GM19395 (cell line): ENCODE measurements at regions not wholly inside any gene's neighbourhood (a gene's known extent, or its start where the extent isn't known, plus 50 kb on each side); places are given as distances from the start of the nearest gene placed in this dataset.

ENCODE experiments used
- ATAC-seq: cut with Tn5 transposase; IDR thresholded peaks from one replicate; pipeline ENCODE4 v1.9.1; 2021; ENCODE audit warnings: mild to moderate bottlenecking, moderate library complexity; ENCODE audit not compliant: unreplicated experiment

- no peak for ATAC-seq
These were observed 301.9 kb upstream of the ZC3H12C start for GRCh38 chr11:109791337-109791736.

- no peak for ATAC-seq
These were observed 298.7 kb upstream of the ZC3H12C start for GRCh38 chr11:109794501-109794900.

- no peak for ATAC-seq
These were observed 298.0 kb upstream of the ZC3H12C start for GRCh38 chr11:109795234-109795633.

- ATAC-seq = no peak
These were observed 296.9 kb upstream of the ZC3H12C start for GRCh38 chr11:109796253-109796652.

GRCh38 chr11:109798521-109798920 lies 294.7 kb upstream of the ZC3H12C start:
- ATAC-seq = no peak

- ATAC-seq = no peak
These were observed 293.6 kb upstream of the ZC3H12C start for GRCh38 chr11:109799604-109800003.

- no peak for ATAC-seq
These were observed 288.3 kb upstream of the ZC3H12C start for GRCh38 chr11:109804911-109805310.

GRCh38 chr11:109806205-109806604 lies 287.0 kb upstream of the ZC3H12C start:
- no peak for ATAC-seq

- ATAC-seq = no peak
These were observed 284.6 kb upstream of the ZC3H12C start for GRCh38 chr11:109808569-109808968.

- no peak for ATAC-seq
These were observed 278.4 kb upstream of the ZC3H12C start for GRCh38 chr11:109814824-109815223.

GRCh38 chr11:109815500-109816150 lies 277.6 kb upstream of the ZC3H12C start:
- ATAC-seq = no peak

- no peak for ATAC-seq
These were observed 274.9 kb upstream of the ZC3H12C start for GRCh38 chr11:109818290-109818689.

GRCh38 chr11:109819410-109819809 lies 273.8 kb upstream of the ZC3H12C start:
- no peak for ATAC-seq

- no peak for ATAC-seq
These were observed 271.7 kb upstream of the ZC3H12C start for GRCh38 chr11:109821511-109821910.

- ATAC-seq = no peak
These were observed 270.6 kb upstream of the ZC3H12C start for GRCh38 chr11:109822436-109823102.

- no peak for ATAC-seq
These were observed 264.8 kb upstream of the ZC3H12C start for GRCh38 chr11:109828387-109828786.

GRCh38 chr11:109838026-109838425 lies 255.2 kb upstream of the ZC3H12C start:
- ATAC-seq = no peak

- ATAC-seq = no peak
These were observed 247.8 kb upstream of the ZC3H12C start for GRCh38 chr11:109845437-109845836.

GRCh38 chr11:109847621-109848020 lies 245.6 kb upstream of the ZC3H12C start:
- no peak for ATAC-seq

- ATAC-seq = no peak
These were observed 244.1 kb upstream of the ZC3H12C start for GRCh38 chr11:109849051-109849450.

- ATAC-seq = no peak
These were observed 243.2 kb upstream of the ZC3H12C start for GRCh38 chr11:109849946-109850345.

GRCh38 chr11:109851780-109852390 lies 241.3 kb upstream of the ZC3H12C start:
- no peak for ATAC-seq
